ENCODE measurements at regions not wholly inside any gene's neighbourhood (a gene's known extent, or its start where the extent isn't known, plus 50 kb on each side); places are given as distances from the start of the nearest gene placed in this dataset.
A peak's percentile ranks its signal among the peaks of the same experiment; 100 is the strongest.

DNA sequence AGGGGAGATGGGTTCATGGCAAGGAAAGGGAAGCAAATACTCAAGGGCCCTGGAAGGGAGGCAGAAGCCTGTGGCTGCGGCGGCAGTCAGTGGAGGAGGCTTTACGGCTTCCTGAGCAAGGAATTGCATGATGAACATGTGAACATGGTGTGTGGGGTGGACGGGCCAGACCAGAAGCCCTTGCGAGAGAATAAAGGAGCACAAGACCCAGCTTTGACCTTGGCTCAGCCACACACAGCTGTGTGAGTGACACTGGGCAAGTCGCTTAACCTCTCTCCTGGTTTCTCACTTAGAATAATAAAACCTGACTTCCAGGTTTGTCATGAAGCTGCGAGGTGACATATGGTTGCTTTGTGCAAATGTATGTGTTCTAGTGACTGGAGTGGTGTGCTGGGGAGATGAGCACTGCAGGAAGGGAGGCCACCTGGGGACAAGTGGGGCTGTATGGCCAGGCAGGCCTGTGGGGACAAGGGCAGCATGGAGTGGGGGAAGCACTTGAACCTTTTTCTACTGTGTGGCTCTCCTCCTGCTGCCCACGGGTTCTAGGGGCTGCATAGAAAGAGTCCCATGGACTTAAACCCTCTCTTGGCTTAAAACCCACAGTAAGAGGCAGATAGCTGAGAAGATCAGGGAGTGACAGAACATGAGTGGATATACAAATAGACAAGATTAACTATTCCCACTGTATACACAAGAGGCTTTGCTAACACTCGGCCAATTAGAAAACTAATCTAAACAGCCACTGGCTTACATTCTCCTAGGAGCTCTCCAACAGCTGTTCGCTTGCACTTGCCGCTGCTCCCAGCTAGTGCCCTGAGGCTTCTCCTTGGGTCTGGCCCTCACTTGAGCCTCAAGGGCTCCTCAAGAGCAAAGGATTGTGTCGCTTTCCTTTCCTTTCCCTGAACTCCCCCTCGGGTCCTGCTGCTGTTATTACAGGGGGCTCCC is 67.3 kb upstream of the CDON start:
- no peak for DNase-seq (ENCODE audit: low read depth)

DNA sequence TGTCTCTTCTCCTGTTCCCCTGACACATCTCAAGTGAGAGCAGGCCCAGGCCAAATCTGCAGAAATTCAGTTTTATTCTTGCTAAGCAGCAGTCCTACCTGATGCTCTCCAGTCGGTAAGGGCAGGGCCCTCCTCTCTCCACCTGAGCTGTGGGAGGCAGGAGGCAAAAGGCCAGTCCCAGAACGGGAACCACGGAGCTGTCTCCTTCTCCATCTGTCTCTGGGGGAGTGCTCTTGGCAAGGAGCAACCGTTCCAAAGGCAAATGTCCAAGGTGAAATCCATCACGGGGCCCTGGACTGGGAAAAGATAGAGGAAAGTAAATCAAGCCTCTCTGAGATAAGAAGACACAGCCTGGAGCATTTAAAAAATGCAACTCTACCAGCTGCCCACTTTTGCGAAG is 65.2 kb upstream of the CDON start:
- DNase-seq (ENCODE audit: low read depth) = no peak

DNA sequence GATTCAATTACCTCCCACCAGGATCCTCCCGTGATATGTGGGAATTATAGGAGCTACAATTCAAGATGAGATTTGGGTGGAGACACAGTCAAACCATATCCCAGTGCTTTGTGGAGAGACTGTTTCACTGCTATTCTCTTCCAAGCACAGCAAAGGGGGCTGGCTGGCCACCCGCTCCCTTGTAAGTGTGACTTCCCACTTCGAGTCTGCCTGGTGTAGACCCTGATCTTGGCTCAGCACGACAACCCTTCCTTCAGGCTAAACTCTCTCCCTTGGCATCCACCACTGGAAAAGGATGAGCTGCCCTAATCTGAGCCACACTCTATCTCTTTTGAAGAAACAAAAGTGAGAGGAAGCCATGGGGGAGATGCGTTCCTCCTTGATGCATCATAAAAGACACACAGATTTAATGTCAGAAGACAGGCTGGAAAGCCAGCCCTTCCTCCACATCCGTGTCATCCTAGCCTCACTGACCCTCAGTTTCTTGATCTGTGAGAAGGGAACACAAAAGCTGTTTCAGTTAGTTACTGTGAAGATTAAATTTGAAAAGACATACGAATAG is 64.7 kb upstream of the CDON start:
- no peak for DNase-seq (ENCODE audit: low read depth)

DNA sequence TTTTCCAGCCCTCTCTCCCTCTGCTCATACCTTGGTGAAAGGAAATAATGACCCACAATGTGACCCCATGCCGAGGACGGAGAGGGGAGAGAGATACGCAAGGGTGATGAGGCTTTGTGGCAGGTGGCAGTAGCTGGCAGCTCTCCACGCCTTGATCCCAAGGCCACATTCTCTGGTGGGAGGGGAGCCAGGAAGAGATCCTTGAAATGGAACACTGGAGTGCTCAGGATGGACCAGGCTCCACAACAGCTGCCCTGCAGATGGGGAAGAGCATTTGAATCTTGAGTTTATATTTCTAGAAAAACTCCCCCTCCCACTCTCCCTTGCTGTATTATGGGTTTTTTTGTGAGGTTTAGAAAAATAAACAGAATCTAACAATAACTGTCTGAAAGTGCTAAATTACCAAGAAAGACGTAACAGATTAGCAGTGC is 61.6 kb upstream of the CDON start:
- peak; percentile 71 for DNase-seq (ENCODE audit: low read depth)

GRCh38 chr11:126123686-126124085 is 61.0 kb upstream of the CDON start:
- no peak for DNase-seq (ENCODE audit: low read depth)

- DNase-seq (ENCODE audit: low read depth) = no peak
These were observed 60.2 kb upstream of the CDON start for GRCh38 chr11:126122863-126123262.

DNA sequence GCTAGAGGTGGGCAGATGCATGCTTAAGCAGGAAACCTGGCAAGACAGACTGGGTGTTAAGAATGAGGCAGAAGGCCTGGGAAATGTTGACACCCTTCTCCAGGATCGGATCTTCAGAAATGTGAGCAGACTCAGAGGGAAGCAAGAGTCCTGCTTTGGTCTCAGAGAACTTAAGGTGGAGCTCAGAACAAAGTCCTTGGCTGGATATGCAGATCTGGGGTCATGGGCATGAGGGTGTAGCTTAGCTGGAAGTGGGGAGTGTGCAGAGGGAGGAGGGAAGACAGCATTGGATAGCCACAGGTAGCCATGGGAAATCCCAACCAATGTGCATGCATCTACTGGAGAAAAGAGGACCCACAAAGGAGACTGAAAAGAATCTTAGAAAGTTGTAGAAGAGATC is 58.6 kb upstream of the CDON start:
- no peak for DNase-seq (ENCODE audit: low read depth)

DNA sequence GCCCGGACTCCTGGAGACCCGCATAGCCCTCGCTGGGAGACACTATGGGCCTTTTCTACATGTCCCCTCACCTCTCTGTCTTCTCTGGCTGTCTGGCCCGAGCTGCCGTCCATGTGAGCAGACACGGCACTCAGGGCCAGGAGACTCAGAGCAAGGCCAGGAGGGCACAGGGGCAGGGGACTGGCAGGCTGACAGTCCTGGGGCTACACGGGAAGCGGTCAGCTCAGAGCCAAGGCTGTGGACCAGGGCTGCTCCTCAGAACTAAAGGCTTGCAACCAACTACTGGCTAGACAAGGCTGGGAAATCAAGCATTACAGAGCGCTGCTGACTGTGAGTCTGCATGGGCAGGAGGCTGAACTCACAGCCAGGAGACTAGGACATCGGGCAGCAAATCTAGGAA is 56.1 kb upstream of the CDON start:
- no peak for DNase-seq (ENCODE audit: low read depth)

DNA sequence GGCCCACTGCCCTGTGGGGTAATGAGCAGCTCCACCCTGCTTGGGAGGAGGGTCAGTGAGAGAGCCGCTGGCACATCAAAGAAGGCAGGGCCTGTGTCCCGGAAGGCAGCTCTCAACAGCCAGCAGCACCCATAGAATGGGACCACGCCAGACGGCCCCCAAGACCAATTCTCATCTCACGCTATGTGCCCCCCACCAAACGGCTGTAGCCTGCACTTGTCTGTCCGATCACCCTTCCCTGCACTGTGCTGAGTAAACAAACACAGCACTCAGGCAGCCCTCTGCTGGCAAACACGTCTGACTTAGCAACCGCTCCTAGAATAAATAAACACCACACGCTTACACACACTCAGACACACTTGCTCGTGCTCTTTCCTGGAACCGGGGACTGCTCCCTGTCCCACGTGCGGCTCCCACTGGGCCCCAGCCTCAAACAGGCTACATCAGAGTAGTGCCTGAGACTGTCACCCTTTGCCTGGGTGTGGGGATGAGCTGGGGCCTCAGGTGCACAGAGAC is 53.2 kb upstream of the CDON start:
- peak; percentile 49 for DNase-seq (ENCODE audit: low read depth)

DNA sequence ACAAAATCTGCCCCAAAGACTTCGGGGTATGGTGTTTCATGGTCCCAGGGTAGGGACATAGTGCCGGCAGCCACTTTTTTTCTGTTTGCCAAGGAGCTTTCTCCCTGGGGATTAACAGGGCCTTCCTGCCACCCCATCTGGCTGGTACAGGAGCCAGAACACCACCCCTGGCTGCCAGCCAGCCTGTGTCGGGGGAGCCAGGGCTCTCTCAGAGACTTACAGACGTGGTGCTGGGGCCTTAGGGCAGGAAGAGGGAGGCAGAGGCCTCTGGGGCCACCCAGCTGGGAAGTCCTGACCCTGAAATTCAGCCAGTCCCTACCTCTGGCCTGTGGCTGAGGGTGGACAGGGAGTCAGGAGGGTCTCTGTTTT is 52.4 kb upstream of the CDON start:
- peak; percentile 76 for DNase-seq (ENCODE audit: low read depth)

DNA sequence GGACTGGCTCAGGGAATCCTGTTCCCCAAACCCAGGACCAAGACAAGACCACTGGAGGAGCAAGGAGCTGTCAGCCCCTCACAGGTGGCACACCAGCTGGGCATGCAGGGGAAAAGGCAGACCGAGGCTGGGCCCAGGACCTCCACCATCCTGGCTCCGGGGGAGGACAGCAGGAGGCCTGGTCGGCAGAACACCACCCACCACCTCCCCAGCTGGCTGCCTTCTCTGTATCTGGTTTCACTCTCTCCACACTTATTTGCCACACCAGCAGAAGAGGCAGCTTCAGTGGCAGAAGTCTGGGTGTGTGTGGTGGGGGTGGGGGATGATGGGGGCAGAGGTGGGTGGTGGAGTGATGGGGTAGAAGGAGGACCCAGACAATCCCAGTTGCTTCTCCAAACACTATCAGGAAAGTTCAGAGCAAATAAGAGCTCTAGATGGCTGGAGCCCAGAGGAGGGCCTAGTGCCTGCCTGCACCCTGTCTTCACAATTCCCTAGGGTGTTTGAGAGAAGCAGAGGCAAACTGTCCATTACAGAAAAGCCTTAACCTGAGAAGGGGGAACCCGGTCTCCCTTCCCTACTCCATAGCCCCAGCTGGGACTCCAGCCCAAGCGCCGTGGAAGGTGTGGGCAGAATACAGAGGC is 51.9 kb upstream of the CDON start:
- DNase-seq (ENCODE audit: low read depth) = no peak

- DNase-seq (ENCODE audit: low read depth) = no peak
These were observed 51.3 kb upstream of the CDON start for GRCh38 chr11:126113963-126114362.

DNA sequence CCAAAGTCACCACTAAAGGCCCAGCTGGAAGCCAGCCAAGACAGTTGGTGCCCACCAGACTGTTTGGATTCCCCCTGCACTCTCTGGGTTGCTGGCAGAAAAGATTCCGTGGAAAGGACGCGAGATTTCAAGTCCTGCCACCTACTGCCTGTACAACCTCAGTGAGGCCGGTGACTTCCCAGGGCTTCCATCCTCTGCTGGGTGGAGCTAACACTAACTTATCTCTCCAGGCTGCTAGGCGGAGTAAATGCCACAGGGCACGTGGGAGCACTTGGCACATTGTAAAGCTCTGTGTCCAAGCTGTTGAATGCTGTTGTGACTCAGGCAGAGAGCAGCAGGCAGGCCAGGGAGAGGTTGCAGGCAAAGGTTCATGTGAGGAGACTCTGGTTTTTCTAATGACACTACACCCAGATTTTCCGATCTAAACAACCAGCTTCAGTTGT is 50.9 kb upstream of the CDON start:
- DNase-seq (ENCODE audit: low read depth) = peak; percentile 99

DNA sequence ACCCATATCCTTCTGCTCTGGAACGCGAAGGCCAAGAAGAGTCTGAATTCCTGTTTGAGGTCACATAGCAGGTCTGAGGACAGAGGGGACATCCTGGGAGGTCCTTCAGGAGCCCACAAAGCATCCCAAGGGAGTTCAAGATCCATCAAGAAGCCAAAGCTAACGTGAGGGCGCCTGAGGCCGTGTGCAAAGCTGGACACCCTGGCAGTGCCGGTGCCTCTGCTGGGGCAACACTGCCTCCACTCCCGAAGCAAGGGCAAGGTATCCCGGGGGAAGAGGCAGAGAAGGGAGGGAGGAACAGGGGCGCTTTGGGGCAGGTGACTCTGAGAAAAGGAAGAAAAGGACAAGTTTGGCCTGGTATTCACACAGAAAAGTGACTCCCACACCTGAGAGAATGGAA is 50.3 kb upstream of the CDON start:
- DNase-seq (ENCODE audit: low read depth) = no peak

DNA sequence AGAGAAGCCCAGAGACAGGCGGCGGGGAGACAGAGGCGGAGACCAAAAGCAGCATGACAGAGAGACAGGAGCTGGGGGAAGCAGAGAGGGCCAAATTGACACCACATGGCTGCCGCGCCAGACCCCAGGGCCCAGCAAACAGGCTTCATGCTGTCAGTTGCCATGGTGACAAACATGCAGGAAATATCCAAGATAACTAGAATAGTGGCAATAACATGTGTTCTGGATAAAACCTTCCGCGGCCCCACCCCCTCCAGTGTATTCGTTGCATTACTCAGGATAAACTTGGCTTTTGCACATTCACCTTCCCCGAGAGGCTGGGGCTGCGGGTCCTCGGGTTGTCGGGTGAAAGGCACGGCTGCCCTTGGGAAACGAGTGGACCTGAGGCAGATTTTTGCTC is 49.9 kb upstream of the CDON start:
- DNase-seq (ENCODE audit: low read depth) = no peak
